ENCODE measurements at regions not wholly inside any gene's neighbourhood (a gene's known extent, or its start where the extent isn't known, plus 50 kb on each side); places are given as distances from the start of the nearest gene placed in this dataset.

DNA sequence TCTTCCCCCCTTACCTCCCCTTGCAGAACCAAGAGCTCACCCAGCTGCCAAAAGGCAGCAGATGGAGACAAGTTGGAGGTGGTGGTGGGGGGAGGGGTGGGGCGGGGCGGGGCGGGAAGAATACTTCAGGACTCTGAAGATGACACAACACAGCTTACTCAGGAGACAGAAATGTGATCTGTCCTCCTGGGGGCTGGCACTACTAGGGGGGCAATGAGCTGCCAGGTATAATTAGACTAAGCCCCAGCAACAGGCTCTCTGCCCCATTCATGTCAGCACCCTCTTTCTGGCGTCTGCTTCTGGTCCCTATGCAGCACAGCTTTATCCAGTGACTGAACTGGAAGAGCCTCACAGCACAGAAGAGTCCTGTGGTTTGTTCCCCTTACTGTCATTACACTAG lies 407.0 kb downstream of the MED13L start:
- TF ChIP-seq, protein P1, sequence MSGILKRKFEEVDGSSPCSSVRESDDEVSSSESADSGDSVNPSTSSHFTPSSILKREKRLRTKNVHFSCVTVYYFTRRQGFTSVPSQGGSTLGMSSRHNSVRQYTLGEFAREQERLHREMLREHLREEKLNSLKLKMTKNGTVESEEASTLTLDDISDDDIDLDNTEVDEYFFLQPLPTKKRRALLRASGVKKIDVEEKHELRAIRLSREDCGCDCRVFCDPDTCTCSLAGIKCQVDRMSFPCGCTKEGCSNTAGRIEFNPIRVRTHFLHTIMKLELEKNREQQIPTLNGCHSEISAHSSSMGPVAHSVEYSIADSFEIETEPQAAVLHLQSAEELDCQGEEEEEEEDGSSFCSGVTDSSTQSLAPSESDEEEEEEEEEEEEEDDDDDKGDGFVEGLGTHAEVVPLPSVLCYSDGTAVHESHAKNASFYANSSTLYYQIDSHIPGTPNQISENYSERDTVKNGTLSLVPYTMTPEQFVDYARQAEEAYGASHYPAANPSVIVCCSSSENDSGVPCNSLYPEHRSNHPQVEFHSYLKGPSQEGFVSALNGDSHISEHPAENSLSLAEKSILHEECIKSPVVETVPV (CRISPR knock-in tag; IDR thresholded peaks at IDR 0.05) = no peak
- TF ChIP-seq ZC3H10 (CRISPR knock-in tag; IDR thresholded peaks at IDR 0.05) = no peak
- TF ChIP-seq ZFP3 (CRISPR knock-in tag; IDR thresholded peaks at IDR 0.05) = no peak
- TF ChIP-seq SNAI2 (CRISPR knock-in tag; IDR thresholded peaks at IDR 0.05) = no peak
- TF ChIP-seq OSR1 (CRISPR knock-in tag; IDR thresholded peaks at IDR 0.05) = no peak
- TF ChIP-seq, protein P2, sequence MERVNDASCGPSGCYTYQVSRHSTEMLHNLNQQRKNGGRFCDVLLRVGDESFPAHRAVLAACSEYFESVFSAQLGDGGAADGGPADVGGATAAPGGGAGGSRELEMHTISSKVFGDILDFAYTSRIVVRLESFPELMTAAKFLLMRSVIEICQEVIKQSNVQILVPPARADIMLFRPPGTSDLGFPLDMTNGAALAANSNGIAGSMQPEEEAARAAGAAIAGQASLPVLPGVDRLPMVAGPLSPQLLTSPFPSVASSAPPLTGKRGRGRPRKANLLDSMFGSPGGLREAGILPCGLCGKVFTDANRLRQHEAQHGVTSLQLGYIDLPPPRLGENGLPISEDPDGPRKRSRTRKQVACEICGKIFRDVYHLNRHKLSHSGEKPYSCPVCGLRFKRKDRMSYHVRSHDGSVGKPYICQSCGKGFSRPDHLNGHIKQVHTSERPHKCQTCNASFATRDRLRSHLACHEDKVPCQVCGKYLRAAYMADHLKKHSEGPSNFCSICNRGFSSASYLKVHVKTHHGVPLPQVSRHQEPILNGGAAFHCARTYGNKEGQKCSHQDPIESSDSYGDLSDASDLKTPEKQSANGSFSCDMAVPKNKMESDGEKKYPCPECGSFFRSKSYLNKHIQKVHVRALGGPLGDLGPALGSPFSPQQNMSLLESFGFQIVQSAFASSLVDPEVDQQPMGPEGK (CRISPR knock-in tag; IDR thresholded peaks at IDR 0.05; ENCODE audit: borderline replicate concordance) = no peak
- TF ChIP-seq TCF4 (CRISPR knock-in tag; IDR thresholded peaks at IDR 0.05; ENCODE audit: borderline replicate concordance) = no peak
- no peak for TF ChIP-seq RARB (CRISPR knock-in tag; IDR thresholded peaks at IDR 0.05)
- TF ChIP-seq BACH2 (CRISPR knock-in tag; IDR thresholded peaks at IDR 0.05; ENCODE audit: borderline replicate concordance) = no peak
- TF ChIP-seq ISL1 (CRISPR knock-in tag; IDR thresholded peaks at IDR 0.05) = no peak
- TF ChIP-seq ZFP30 (CRISPR knock-in tag; IDR thresholded peaks at IDR 0.05) = no peak
- no peak for TF ChIP-seq ZNF8 (CRISPR knock-in tag; IDR thresholded peaks at IDR 0.05)
- TF ChIP-seq, protein P3, sequence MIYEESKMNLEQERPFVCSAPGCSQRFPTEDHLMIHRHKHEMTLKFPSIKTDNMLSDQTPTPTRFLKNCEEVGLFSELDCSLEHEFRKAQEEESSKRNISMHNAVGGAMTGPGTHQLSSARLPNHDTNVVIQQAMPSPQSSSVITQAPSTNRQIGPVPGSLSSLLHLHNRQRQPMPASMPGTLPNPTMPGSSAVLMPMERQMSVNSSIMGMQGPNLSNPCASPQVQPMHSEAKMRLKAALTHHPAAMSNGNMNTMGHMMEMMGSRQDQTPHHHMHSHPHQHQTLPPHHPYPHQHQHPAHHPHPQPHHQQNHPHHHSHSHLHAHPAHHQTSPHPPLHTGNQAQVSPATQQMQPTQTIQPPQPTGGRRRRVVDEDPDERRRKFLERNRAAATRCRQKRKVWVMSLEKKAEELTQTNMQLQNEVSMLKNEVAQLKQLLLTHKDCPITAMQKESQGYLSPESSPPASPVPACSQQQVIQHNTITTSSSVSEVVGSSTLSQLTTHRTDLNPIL (CRISPR knock-in tag; IDR thresholded peaks at IDR 0.05; ENCODE audit: low read depth) = no peak
- TF ChIP-seq ZNF565 (CRISPR knock-in tag; conservative IDR thresholded peaks at IDR 0.05; ENCODE audit: low read depth) = no peak
